Lung (tissue), 11 donors: ENCODE measurements at regions not wholly inside any gene's neighbourhood (a gene's known extent, or its start where the extent isn't known, plus 50 kb on each side); places are given as distances from the start of the nearest gene placed in this dataset.

ENCODE experiments used
- ATAC-seq: fragments of 200-7000 bp; cut with Tn5 transposase; one replicate; pipeline ENCODE4 v1.9.1; 2020; ENCODE audit warnings: moderate number of reproducible peaks; ENCODE audit not compliant: insufficient read depth, low FRiP score
- DNase-seq, 3 donors: peaks; one replicate each; pipeline ENCODE4 v3.0.0-alpha.2; 2013 to 2017
- H3K27ac ChIP-seq, 2 donors: one replicate each; pipeline ENCODE4 v1.5.1; 2013; ENCODE audit warnings: mild to moderate bottlenecking in 2 of 2, moderate library complexity in 2 of 2, control low read depth in 1 of 2, inconsistent platforms in 1 of 2, low read depth in 1 of 2, low read length in 1 of 2
- H3K27me3 ChIP-seq, 3 donors: one replicate each; pipeline ENCODE4 v1.5.1; 2013; ENCODE audit warnings: low read length in 2 of 3; ENCODE audit not compliant: control insufficient read depth in 3 of 3, insufficient read depth in 3 of 3
- H3K36me3 ChIP-seq, 4 donors: one replicate each; pipeline ENCODE4 v1.5.1; 2013; ENCODE audit warnings: low read length in 4 of 4, mild to moderate bottlenecking in 1 of 4, moderate library complexity in 1 of 4; ENCODE audit not compliant: control insufficient read depth in 4 of 4, insufficient read depth in 4 of 4
- H3K4me1 ChIP-seq, 5 donors: one replicate each; pipeline ENCODE4 v1.5.1; 2013; ENCODE audit warnings: low read length in 5 of 5, mild to moderate bottlenecking in 2 of 5, moderate library complexity in 1 of 5; ENCODE audit not compliant: control insufficient read depth in 5 of 5, insufficient read depth in 5 of 5
- H3K4me3 ChIP-seq: one replicate; pipeline ENCODE4 v1.5.1; 2013; ENCODE audit warnings: mild to moderate bottlenecking, control low read depth, moderate library complexity
- H3K9ac ChIP-seq, 2 donors: one replicate each; pipeline ENCODE4 v1.5.1; 2013; ENCODE audit warnings: low read length in 2 of 2, control low read depth in 1 of 2; ENCODE audit not compliant: insufficient read depth in 1 of 2
- H3K9me3 ChIP-seq, 4 donors: one replicate each; pipeline ENCODE4 v1.5.1; 2013; ENCODE audit warnings: low read length in 3 of 4, mild to moderate bottlenecking in 1 of 4, moderate library complexity in 1 of 4; ENCODE audit not compliant: control insufficient read depth in 4 of 4, insufficient read depth in 3 of 4
- WGBS, 2 donors: extraction: QIAGEN DNeasy Blood & Tissue Kit; methylation state at CpG; one replicate each; pipeline ENCODE4 v1.1.7; 2013; 5-methylcytosine and 5-hydroxymethylcytosine counted together
- TF ChIP-seq, protein P1 (sequence below): IDR thresholded peaks from 2 replicates; pipeline ENCODE4 v1.5.1; 2012; ENCODE audit warnings: mild to moderate bottlenecking; ENCODE audit errors: control extremely low read depth, extremely low read depth
- donor health status: control.
- donor health status: control.
- donor health status: Bipolar disorder and iron deficiency.
- donor health status: healthy.
- donor health status: DM: yes; HTN: yes; CAD: no.

DNA sequence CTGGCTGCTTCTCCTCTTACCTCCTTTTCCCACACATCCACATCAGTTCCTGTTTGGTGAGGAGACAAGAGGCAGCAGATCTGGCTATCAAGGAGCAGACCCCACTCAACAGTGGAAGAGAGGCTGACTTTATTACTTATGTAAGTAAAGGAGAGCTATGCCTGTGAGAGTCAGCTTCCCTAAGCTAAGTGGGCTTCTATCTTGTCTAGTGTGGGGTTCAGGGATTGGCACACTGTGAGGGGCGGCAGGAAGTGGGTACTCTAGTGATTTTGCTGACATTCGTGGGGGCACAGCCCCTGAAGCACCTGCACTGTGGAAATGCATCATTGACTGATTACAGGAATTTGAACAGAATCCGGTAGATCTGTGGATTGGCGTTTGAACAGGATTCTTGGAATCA, 163.5 kb upstream of the IRX1 start:
- Histone ChIP-seq H3K9ac (no peak overlapping the region), H3K4me1 (no peaks in the 10 kb centered on the region), H3K27me3 (peaks cover 0 to 4% (median 0%) of the 10 kb centered on the region in 3 donors), H3K4me3 (no peak overlapping the region), H3K36me3 (no peaks in the 10 kb centered on the region), H3K27ac (no peak overlapping the region), H3K9me3 (peaks cover 0 to 3% (median 0%) of the 10 kb centered on the region in 4 donors)
- TF ChIP-seq, protein P1, sequence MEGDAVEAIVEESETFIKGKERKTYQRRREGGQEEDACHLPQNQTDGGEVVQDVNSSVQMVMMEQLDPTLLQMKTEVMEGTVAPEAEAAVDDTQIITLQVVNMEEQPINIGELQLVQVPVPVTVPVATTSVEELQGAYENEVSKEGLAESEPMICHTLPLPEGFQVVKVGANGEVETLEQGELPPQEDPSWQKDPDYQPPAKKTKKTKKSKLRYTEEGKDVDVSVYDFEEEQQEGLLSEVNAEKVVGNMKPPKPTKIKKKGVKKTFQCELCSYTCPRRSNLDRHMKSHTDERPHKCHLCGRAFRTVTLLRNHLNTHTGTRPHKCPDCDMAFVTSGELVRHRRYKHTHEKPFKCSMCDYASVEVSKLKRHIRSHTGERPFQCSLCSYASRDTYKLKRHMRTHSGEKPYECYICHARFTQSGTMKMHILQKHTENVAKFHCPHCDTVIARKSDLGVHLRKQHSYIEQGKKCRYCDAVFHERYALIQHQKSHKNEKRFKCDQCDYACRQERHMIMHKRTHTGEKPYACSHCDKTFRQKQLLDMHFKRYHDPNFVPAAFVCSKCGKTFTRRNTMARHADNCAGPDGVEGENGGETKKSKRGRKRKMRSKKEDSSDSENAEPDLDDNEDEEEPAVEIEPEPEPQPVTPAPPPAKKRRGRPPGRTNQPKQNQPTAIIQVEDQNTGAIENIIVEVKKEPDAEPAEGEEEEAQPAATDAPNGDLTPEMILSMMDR, result no peak
- DNase-seq (no peak), ATAC-seq (no peak)
- WGBS, 2 donors, result 76 to 83% methylated on average over 4 of the region's 4 CpGs

DNA sequence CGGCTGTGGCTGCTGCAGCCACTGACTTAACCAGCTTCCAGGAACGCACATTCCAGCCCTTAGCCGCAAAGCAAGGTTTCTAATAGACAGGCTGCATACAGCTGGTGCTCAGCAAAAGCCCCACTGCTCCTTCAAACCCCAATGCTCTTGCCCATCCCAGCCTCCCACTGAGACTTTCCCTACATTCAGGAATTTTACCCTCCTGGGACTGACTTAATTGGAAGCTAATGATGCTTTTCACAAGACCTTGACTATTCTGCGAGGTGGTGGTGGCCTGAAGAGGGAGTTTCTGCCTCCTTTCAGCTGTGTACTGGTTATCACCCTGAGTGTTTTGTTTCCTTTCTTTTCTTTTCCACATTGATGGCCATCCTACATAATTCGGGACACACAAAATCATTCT, 164.9 kb upstream of the IRX1 start:
- DNase-seq (no peak), ATAC-seq (no peak)
- Histone ChIP-seq H3K9ac (no peak overlapping the region), H3K27ac (no peak overlapping the region), H3K4me3 (no peak overlapping the region), H3K4me1 (no peaks in the 10 kb centered on the region), H3K27me3 (peaks cover 0 to 4% (median 0%) of the 10 kb centered on the region in 3 donors), H3K36me3 (no peaks in the 10 kb centered on the region), H3K9me3 (peaks cover 0 to 3% (median 0%) of the 10 kb centered on the region in 4 donors)
- 67 to 72% methylated on average over 5 of the region's 5 CpGs for WGBS, 2 donors
- TF ChIP-seq, protein P1, result no peak

DNA sequence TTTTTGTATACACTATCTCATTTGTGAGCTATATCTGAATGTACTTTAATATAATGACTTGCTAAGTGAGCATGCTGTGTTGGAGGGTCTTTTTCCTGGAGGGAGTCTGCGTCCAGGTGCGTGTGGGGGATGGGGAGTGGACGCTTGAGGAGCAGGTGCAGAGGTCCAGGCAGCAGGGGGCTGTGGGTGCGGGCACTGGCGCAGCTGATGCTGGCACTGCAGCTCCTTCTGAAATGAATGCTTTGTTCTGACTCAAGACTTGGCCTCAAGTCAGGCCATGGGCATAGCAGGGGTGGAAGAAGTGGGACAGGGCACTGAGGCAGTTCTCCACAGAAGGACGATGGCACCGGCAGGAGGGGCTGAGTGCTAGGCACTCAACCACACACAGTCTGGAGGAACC, 165.7 kb upstream of the IRX1 start:
- no peaks in the 10 kb centered on the region for H3K4me1 ChIP-seq

More for the DNA sequence above, 165.7 kb upstream of the IRX1 start:
- Histone ChIP-seq H3K4me3 (no peak overlapping the region), H3K27me3 (peaks cover 0 to 4% (median 0%) of the 10 kb centered on the region in 3 donors), H3K9ac (no peak overlapping the region), H3K9me3 (peaks cover 0 to 3% (median 0%) of the 10 kb centered on the region in 4 donors), H3K36me3 (no peaks in the 10 kb centered on the region), H3K27ac (no peak overlapping the region)
- ATAC-seq, result no peak
- 78% methylated on average over 7 of the region's 7 CpGs for WGBS, 2 donors
- TF ChIP-seq, protein P1, result no peak
- no peak for DNase-seq
